GM23248 (cell line): ENCODE measurements at regions not wholly inside any gene's neighbourhood (a gene's known extent, or its start where the extent isn't known, plus 50 kb on each side); places are given as distances from the start of the nearest gene placed in this dataset.
"Not testable (repeated sequence)": the region's sequence is repeated elsewhere in the genome, so short reads cannot be mapped to it uniquely, and the experiment has no call there.

Experiments used
- EZH2 ChIP-seq: fragments of 200-600 bp; sonication (generic); IDR thresholded peaks from 2 replicates; pipeline ENCODE4 v1.6.1; 2018; ENCODE audit warnings: antibody characterized with exemption, mild to moderate bottlenecking; ENCODE audit not compliant: insufficient read depth, poor library complexity, severe bottlenecking
- EZH2phosphoT487 ChIP-seq: fragments of 200-600 bp; sonication (generic); IDR thresholded peaks from 2 replicates; pipeline ENCODE4 v1.6.1; 2018; ENCODE audit warnings: antibody characterized with exemption, moderate library complexity, mild to moderate bottlenecking, low read depth; ENCODE audit not compliant: insufficient read depth

- TF ChIP-seq EZH2, EZH2phosphoT487: not testable (repeated sequence)
Observed at GRCh38 chr20:30417387-30417786, 840.1 kb upstream of the DEFB115 start.
